ENCODE measurements at regions not wholly inside any gene's neighbourhood (a gene's known extent, or its start where the extent isn't known, plus 50 kb on each side); places are given as distances from the start of the nearest gene placed in this dataset.

GRCh38 chr2:221106241-221106640 lies 465.9 kb downstream of the EPHA4 start (continued):
- TF ChIP-seq, protein P1, sequence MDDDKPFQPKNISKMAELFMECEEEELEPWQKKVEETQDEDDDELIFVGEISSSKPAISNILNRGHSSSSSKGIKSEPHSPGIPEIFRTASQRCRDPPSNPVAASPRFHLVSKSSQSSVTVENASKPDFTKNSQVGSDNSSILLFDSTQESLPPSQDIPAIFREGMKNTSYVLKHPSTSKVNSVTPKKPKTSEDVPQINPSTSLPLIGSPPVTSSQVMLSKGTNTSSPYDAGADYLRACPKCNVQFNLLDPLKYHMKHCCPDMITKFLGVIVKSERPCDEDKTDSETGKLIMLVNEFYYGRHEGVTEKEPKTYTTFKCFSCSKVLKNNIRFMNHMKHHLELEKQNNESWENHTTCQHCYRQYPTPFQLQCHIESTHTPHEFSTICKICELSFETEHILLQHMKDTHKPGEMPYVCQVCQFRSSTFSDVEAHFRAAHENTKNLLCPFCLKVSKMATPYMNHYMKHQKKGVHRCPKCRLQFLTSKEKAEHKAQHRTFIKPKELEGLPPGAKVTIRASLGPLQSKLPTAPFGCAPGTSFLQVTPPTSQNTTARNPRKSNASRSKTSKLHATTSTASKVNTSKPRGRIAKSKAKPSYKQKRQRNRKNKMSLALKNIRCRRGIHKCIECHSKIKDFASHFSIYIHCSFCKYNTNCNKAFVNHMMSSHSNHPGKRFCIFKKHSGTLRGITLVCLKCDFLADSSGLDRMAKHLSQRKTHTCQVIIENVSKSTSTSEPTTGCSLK (tag by site-specific recombination; IDR thresholded peaks at IDR 0.05): no peak
- no peak for TF ChIP-seq ZNF626 (tag by site-specific recombination; IDR thresholded peaks at IDR 0.05)
- TF ChIP-seq PBX3 (CRISPR knock-in tag; IDR thresholded peaks at IDR 0.05): no peak
- TF ChIP-seq ZNF239 (tag by site-specific recombination; IDR thresholded peaks at IDR 0.05): no peak
- TF ChIP-seq ZNF548 (tag by site-specific recombination; IDR thresholded peaks at IDR 0.05): no peak
- no peak for TF ChIP-seq ZNF791 (tag by site-specific recombination; IDR thresholded peaks at IDR 0.05)
- no peak for TF ChIP-seq GLIS2 (tag by site-specific recombination; IDR thresholded peaks at IDR 0.05)
- no peak for TF ChIP-seq KLF16 (tag by site-specific recombination; IDR thresholded peaks at IDR 0.05)
- TF ChIP-seq, protein P2, sequence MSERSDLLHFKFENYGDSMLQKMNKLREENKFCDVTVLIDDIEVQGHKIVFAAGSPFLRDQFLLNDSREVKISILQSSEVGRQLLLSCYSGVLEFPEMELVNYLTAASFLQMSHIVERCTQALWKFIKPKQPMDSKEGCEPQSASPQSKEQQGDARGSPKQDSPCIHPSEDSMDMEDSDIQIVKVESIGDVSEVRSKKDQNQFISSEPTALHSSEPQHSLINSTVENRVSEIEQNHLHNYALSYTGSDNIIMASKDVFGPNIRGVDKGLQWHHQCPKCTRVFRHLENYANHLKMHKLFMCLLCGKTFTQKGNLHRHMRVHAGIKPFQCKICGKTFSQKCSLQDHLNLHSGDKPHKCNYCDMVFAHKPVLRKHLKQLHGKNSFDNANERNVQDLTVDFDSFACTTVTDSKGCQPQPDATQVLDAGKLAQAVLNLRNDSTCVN (tag by site-specific recombination; optimal IDR thresholded peaks at IDR 0.05): no peak
- TF ChIP-seq ZNF704 (tag by site-specific recombination; IDR thresholded peaks at IDR 0.05): no peak
- TF ChIP-seq ZNF404 (tag by site-specific recombination; IDR thresholded peaks at IDR 0.05): no peak
- TF ChIP-seq MYNN (tag by site-specific recombination; IDR thresholded peaks at IDR 0.05; ENCODE audit: borderline replicate concordance): no peak

DNA sequence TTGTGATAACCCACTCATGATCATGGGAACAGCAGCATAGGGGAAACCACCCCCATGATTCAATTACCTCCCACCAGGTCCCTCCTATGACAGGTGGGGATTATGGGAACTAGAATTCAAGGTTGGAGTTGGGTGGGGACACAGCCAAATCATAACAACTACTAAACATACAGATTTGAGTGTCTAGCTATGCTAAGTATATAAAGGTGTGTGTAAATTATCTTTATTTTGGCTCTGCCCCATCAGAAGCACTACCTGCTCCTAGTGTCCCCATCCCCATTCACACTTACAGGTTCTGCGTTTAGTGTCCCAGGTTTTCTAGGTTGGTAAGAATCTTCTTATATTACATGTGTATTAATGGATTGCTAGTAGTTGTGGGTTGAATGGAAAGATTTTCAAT lies 464.7 kb downstream of the EPHA4 start:
- no peak overlapping the region for H3K4me3 ChIP-seq (ENCODE audit: low read depth, low read length)
- CTCF ChIA-PET: no interaction called here
- H3K36me3 ChIP-seq (ENCODE audit: control insufficient read depth in 2 of 2, insufficient read depth in 1 of 2, low read length in 2 of 2): no peaks in the 10 kb centered on the region
- TF ChIP-seq ZNF677 (tag by site-specific recombination; IDR thresholded peaks at IDR 0.05) (no peak), PRDM4 (tag by site-specific recombination; IDR thresholded peaks at IDR 0.05) (no peak), KLF9 (tag by site-specific recombination; IDR thresholded peaks at IDR 0.05; ENCODE audit: low read depth) (no peak), ZNF791 (tag by site-specific recombination; IDR thresholded peaks at IDR 0.05) (no peak), ZNF10 (tag by site-specific recombination; IDR thresholded peaks at IDR 0.05) (no peak), ZNF777 (tag by site-specific recombination; IDR thresholded peaks at IDR 0.05; ENCODE audit: borderline replicate concordance) (no peak), ZNF560 (tag by site-specific recombination; IDR thresholded peaks at IDR 0.05; ENCODE audit: borderline replicate concordance) (no peak), ZNF561 (tag by site-specific recombination; IDR thresholded peaks at IDR 0.05; ENCODE audit: borderline replicate concordance) (no peak), GFI1B (tag by site-specific recombination; IDR thresholded peaks at IDR 0.05) (no peak), ZNF324 (tag by site-specific recombination; IDR thresholded peaks at IDR 0.05) (no peak), ZNF529 (tag by site-specific recombination; IDR thresholded peaks at IDR 0.05; ENCODE audit: insufficient replicate concordance) (no peak), SP2 (tag by site-specific recombination; IDR thresholded peaks at IDR 0.05) (no peak), ZNF48 (tag by site-specific recombination; IDR thresholded peaks at IDR 0.05) (no peak), ZNF548 (tag by site-specific recombination; IDR thresholded peaks at IDR 0.05) (no peak)
- TF ChIP-seq, protein P1 (tag by site-specific recombination; IDR thresholded peaks at IDR 0.05): no peak
- TF ChIP-seq, protein P3, sequence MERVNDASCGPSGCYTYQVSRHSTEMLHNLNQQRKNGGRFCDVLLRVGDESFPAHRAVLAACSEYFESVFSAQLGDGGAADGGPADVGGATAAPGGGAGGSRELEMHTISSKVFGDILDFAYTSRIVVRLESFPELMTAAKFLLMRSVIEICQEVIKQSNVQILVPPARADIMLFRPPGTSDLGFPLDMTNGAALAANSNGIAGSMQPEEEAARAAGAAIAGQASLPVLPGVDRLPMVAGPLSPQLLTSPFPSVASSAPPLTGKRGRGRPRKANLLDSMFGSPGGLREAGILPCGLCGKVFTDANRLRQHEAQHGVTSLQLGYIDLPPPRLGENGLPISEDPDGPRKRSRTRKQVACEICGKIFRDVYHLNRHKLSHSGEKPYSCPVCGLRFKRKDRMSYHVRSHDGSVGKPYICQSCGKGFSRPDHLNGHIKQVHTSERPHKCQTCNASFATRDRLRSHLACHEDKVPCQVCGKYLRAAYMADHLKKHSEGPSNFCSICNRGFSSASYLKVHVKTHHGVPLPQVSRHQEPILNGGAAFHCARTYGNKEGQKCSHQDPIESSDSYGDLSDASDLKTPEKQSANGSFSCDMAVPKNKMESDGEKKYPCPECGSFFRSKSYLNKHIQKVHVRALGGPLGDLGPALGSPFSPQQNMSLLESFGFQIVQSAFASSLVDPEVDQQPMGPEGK (tag by site-specific recombination; IDR thresholded peaks at IDR 0.05): no peak

More for the DNA sequence above, 464.7 kb downstream of the EPHA4 start:
- Histone ChIP-seq H3K4me1 (ENCODE audit: control insufficient read depth, insufficient read depth, low read length) (no peaks in the 10 kb centered on the region), H3K9me3 (ENCODE audit: control insufficient read depth, insufficient read depth, low read depth, low read length) (no peaks in the 10 kb centered on the region), H3K27ac (ENCODE audit: extremely low read depth, low read depth, low read length) (no peak overlapping the region)
- POLR2A ChIA-PET: no interaction called here
